ENCODE measurements at regions not wholly inside any gene's neighbourhood (a gene's known extent, or its start where the extent isn't known, plus 50 kb on each side); places are given as distances from the start of the nearest gene placed in this dataset.

- Histone ChIP-seq H3K27me3 (replicated peaks; ENCODE audit: insufficient read depth, low read length) (no peaks in the 10 kb centered on the region), H3K4me1 (ENCODE audit: low read length) (no peaks in the 10 kb centered on the region), H3K36me3 (replicated peaks; ENCODE audit: insufficient read depth, low read length) (no peaks in the 10 kb centered on the region), H3K9ac (ENCODE audit: low read length) (no peak overlapping the region), H4K20me1 (ENCODE audit: insufficient read depth, low read length) (no peaks in the 10 kb centered on the region), H2AFZ (ENCODE audit: low read length) (no peak overlapping the region), H3K4me3 (ENCODE audit: low read length) (no peak overlapping the region), H3F3A (ENCODE audit: insufficient read depth, low read length) (no peaks in the 10 kb centered on the region), H3K9me3 (replicated peaks; ENCODE audit: insufficient read depth, low read length) (no peaks in the 10 kb centered on the region), H3K9me2 (replicated peaks; ENCODE audit: insufficient read depth, low read length) (no peaks in the 10 kb centered on the region), H3K4me2 (ENCODE audit: low read depth, low read length) (no peak overlapping the region), H3K27ac (ENCODE audit: low read length) (no peak overlapping the region), H3K79me2 (ENCODE audit: low read length) (no peaks in the 10 kb centered on the region)
- TF ChIP-seq EZH2 (optimal IDR thresholded peaks at IDR 0.05; ENCODE audit: low read depth, low read length), result no peak
- no peak for TF ChIP-seq EZH2phosphoT487 (IDR thresholded peaks at IDR 0.05; ENCODE audit: low read length)
- TF ChIP-seq CTCF (IDR thresholded peaks at IDR 0.05; ENCODE audit: low read length), result no peak
- DNase-seq, result no peak
These were observed 50.6 kb upstream of the C1QTNF9B start for GRCh38 chr13:23947893-23948292.

- Histone ChIP-seq H3K36me3 (replicated peaks; ENCODE audit: insufficient read depth, low read length) (no peaks in the 10 kb centered on the region), H3K4me1 (ENCODE audit: low read length) (no peaks in the 10 kb centered on the region), H2AFZ (ENCODE audit: low read length) (no peak overlapping the region), H3K9ac (ENCODE audit: low read length) (no peak overlapping the region), H3F3A (ENCODE audit: insufficient read depth, low read length) (no peaks in the 10 kb centered on the region), H3K9me2 (replicated peaks; ENCODE audit: insufficient read depth, low read length) (no peaks in the 10 kb centered on the region), H3K27ac (ENCODE audit: low read length) (no peak overlapping the region), H3K4me2 (ENCODE audit: low read depth, low read length) (no peak overlapping the region), H3K4me3 (ENCODE audit: low read length) (no peak overlapping the region), H4K20me1 (ENCODE audit: insufficient read depth, low read length) (no peaks in the 10 kb centered on the region), H3K9me3 (replicated peaks; ENCODE audit: insufficient read depth, low read length) (no peaks in the 10 kb centered on the region), H3K27me3 (replicated peaks; ENCODE audit: insufficient read depth, low read length) (no peaks in the 10 kb centered on the region), H3K79me2 (ENCODE audit: low read length) (no peaks in the 10 kb centered on the region)
- DNase-seq, result no peak
- TF ChIP-seq EZH2phosphoT487 (IDR thresholded peaks at IDR 0.05; ENCODE audit: low read length) (no peak), EZH2 (optimal IDR thresholded peaks at IDR 0.05; ENCODE audit: low read depth, low read length) (no peak), CTCF (IDR thresholded peaks at IDR 0.05; ENCODE audit: low read length) (no peak)
These were observed 51.9 kb upstream of the C1QTNF9B start for GRCh38 chr13:23949200-23949599.

GRCh38 chr13:23949736-23950135 is 52.4 kb upstream of the C1QTNF9B start:
- no peak overlapping the region for H3K9ac ChIP-seq (ENCODE audit: low read length)
- TF ChIP-seq EZH2 (optimal IDR thresholded peaks at IDR 0.05; ENCODE audit: low read depth, low read length), result no peak
- TF ChIP-seq EZH2phosphoT487 (IDR thresholded peaks at IDR 0.05; ENCODE audit: low read length), result no peak
- TF ChIP-seq CTCF (IDR thresholded peaks at IDR 0.05; ENCODE audit: low read length), result no peak
- DNase-seq, result no peak
- H3K9me2 ChIP-seq (replicated peaks; ENCODE audit: insufficient read depth, low read length), result no peaks in the 10 kb centered on the region
- H3K4me1 ChIP-seq (ENCODE audit: low read length), result no peaks in the 10 kb centered on the region
- H3K4me3 ChIP-seq (ENCODE audit: low read length), result no peak overlapping the region
- no peak overlapping the region for H3K27ac ChIP-seq (ENCODE audit: low read length)
- no peaks in the 10 kb centered on the region for H3K79me2 ChIP-seq (ENCODE audit: low read length)
- H2AFZ ChIP-seq (ENCODE audit: low read length), result no peak overlapping the region
- H4K20me1 ChIP-seq (ENCODE audit: insufficient read depth, low read length), result no peaks in the 10 kb centered on the region
- no peaks in the 10 kb centered on the region for H3K27me3 ChIP-seq (replicated peaks; ENCODE audit: insufficient read depth, low read length)
- H3K9me3 ChIP-seq (replicated peaks; ENCODE audit: insufficient read depth, low read length), result no peaks in the 10 kb centered on the region
- no peaks in the 10 kb centered on the region for H3K36me3 ChIP-seq (replicated peaks; ENCODE audit: insufficient read depth, low read length)
- H3K4me2 ChIP-seq (ENCODE audit: low read depth, low read length), result no peak overlapping the region
- no peaks in the 10 kb centered on the region for H3F3A ChIP-seq (ENCODE audit: insufficient read depth, low read length)

All from MM.1S (cell line).